Limb (tissue), 2 donors: ENCODE measurements at regions not wholly inside any gene's neighbourhood (a gene's known extent, or its start where the extent isn't known, plus 50 kb on each side); places are given as distances from the start of the nearest gene placed in this dataset.

Experiments
- DNase-seq, 2 donors: peaks; one replicate each; pipeline ENCODE4 v3.0.0-alpha.2; 2016; ENCODE audit errors: extremely low spot score in 2 of 2

GRCh38 chr18:78558101-78558810, 421.4 kb upstream of the SALL3 start:
- no peak for DNase-seq

- DNase-seq = no peak
These were observed 420.7 kb upstream of the SALL3 start for GRCh38 chr18:78558948-78559347.

- no peak for DNase-seq
These were observed 420.0 kb upstream of the SALL3 start for GRCh38 chr18:78559584-78559983.

- DNase-seq = no peak
These were observed 417.7 kb upstream of the SALL3 start for GRCh38 chr18:78561757-78562510.

GRCh38 chr18:78562531-78562961, 417.1 kb upstream of the SALL3 start:
- DNase-seq = no peak

GRCh38 chr18:78563110-78563509, 416.5 kb upstream of the SALL3 start:
- DNase-seq = no peak

- DNase-seq = no peak
These were observed 415.6 kb upstream of the SALL3 start for GRCh38 chr18:78564030-78564429.

- DNase-seq = no peak
These were observed 415.1 kb upstream of the SALL3 start for GRCh38 chr18:78564518-78564917.

- no peak for DNase-seq
These were observed 414.4 kb upstream of the SALL3 start for GRCh38 chr18:78565240-78565639.

GRCh38 chr18:78566065-78566464, 413.6 kb upstream of the SALL3 start:
- DNase-seq = no peak

GRCh38 chr18:78566720-78567119, 412.9 kb upstream of the SALL3 start:
- no peak for DNase-seq

- DNase-seq = no peak
These were observed 408.4 kb upstream of the SALL3 start for GRCh38 chr18:78571063-78571785.

- DNase-seq = no peak
These were observed 407.7 kb upstream of the SALL3 start for GRCh38 chr18:78571831-78572347.

GRCh38 chr18:78573773-78574172, 405.8 kb upstream of the SALL3 start:
- no peak for DNase-seq

- no peak for DNase-seq
These were observed 402.7 kb upstream of the SALL3 start for GRCh38 chr18:78576967-78577366.

- DNase-seq = no peak
These were observed 400.2 kb upstream of the SALL3 start for GRCh38 chr18:78579449-78579848.

GRCh38 chr18:78579854-78580577, 399.6 kb upstream of the SALL3 start:
- no peak for DNase-seq

GRCh38 chr18:78580835-78581339, 398.7 kb upstream of the SALL3 start:
- no peak for DNase-seq

GRCh38 chr18:78582181-78582709, 397.4 kb upstream of the SALL3 start:
- no peak for DNase-seq

GRCh38 chr18:78582898-78583738, 396.5 kb upstream of the SALL3 start:
- DNase-seq = no peak
